SKM-1 treated with dmso at 0.1 percent for 144 hours (cell line): ENCODE measurements at regions not wholly inside any gene's neighbourhood (a gene's known extent, or its start where the extent isn't known, plus 50 kb on each side); places are given as distances from the start of the nearest gene placed in this dataset.

ENCODE experiments used
- DNase-seq: peaks from one replicate; lab custom pipeline; 2025; ENCODE audit not compliant: unreplicated experiment; lab: John Stamatoyannopoulos, UW

DNA sequence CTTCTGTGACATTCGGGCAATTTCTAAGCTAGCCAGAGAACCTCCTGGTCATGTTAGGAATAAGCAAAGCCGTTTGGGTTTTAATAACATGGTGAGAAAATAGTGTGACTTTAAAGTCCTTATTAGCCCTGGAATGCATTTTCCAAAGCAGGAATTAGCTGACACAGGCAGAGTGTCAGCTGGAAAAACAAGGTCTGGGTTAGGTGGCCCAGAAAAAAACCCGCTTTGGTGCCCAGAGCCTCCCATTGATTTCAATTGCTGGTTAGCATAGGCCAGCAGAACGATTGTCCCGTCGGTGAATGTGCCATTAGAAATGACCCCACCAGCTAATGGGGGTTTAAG is 62.1 kb upstream of the CPEB4 start:
- no peak for DNase-seq

- DNase-seq: no peak
These were observed 61.5 kb upstream of the CPEB4 start for GRCh38 chr5:173826428-173827350.

- DNase-seq: no peak
These were observed 59.2 kb upstream of the CPEB4 start for GRCh38 chr5:173828952-173829351.

DNA sequence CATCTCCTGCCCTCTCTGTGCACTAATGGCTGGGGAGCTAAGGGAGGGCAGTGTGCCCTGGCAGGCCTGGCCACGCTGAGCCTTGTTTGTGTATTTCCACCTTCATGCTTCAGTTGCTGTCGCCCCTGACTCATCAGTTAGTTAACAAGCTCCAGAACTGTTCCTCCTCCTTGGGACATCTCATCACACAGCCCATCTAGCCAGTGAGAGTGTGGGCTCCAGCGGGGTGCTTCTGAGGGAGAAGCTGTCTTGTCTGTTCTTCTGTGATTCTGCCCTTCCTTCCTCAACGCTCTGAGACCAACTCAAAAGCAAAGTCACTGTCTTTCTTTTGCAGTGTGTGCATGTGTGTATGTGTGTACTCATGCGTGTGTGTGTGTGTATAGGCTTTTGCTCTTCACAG is 58.3 kb upstream of the CPEB4 start:
- DNase-seq: peak; percentile 20

DNA sequence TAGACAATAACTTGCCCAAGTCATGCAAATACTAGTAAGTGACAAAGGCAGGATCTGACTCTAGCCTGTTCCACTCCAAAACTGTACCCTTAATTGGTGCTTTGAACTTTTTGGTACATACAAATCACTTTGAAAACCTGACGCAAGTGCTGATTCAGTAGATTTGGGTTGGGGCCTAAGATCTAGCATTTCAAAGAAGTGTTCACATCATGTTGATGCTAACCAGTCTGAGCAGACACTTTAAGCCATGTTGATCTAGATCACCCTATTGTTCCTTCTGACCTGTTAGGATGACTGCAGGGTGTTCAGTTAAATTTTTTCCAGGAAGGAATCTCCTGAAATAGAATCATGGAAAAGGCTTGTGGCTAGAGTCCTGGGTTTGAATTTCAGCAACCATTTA is 57.7 kb upstream of the CPEB4 start:
- no peak for DNase-seq

DNA sequence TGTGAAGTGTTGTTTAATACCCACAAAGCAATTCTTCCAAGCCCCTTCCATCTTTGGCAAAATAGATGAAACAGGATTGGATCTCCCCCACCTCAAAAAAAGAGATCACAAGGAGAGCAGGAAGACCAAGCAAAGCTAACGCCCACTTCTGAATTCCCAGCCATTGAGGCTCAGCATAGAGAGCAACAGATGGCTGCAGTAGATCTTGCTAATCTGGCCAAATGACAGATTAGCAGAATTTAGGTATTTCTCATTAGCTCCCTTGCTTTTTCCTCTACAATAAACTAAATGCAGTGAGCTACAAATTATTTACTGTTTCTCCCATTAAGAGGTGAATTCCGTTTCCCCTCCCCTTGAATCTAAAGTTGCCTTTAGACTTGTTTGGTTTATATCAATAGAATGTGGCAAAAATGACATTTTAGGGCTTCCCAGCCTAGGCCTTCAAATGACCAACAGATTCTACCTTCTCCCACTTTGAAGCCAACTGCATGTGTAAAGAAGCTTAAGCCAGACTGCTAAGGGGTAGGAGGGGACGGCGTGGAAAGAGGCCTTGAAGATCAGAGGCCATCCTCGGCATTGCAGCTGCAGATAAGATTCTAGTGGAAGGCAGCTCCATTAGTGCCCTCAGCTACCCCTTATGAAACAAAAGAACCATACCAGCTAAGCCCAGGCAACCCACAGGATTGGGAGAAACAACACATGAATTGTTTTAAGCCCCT is 56.8 kb upstream of the CPEB4 start:
- DNase-seq: no peak

- DNase-seq: no peak
These were observed 55.8 kb upstream of the CPEB4 start for GRCh38 chr5:173832386-173832785.

DNA sequence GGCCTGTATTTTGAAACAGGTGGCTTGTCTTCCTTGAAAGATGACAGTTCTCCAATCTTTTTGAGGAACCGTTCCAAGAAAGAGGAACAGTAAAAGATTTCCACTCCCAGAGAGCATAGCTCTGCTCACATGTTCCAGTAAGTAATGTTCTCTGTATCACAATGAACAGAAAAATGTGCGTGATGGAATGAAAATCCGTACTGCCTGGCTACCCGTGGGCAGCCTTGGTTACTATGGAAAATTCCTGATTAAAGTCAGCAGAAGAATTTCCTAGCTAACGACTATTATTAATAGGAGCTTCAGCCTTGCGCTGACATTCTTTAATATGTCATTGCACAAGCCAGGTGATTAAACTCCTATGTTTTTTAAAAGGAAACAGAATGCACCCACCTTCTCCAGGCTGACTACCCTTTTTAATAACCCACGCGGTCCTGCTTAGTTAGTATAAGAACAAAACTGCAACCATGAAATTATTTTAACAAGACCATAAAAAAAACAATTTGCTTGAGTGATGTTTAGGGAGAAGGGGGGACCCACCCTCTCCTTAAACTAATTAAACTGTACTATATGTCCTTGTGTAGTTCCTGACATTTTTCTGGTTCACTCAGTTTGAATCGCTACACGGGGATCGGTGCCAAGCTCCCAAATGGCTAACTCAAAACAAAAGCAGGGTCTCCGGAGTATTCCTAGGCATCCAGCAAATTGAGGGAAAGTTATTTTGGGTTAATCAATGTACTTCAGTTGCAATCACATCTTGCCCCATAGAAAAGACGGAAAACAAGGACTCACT is 54.8 kb upstream of the CPEB4 start:
- peak; percentile 38 for DNase-seq

GRCh38 chr5:173834071-173834771 is 53.9 kb upstream of the CPEB4 start:
- DNase-seq: no peak

- peak; percentile 49 for DNase-seq
These were observed 53.0 kb upstream of the CPEB4 start for GRCh38 chr5:173835131-173835530.

DNA sequence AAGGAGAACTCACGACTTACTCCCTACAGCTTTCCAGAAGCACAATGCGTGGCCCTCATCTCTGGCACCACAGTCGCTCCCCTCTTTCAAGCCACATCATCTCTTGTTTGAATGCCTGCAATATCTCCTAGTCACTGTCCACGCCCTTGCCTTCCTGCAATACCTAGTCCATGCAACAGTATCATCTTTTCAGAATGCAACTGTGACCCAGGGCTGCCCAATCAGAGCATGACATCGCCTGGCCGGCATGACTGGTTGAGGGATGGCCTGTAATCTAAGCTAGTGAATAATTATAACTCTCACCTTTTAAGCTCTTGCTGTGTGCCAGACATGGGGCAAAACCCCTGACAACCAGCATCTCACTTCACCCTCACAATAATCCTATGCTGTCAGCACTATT is 52.5 kb upstream of the CPEB4 start:
- no peak for DNase-seq

GRCh38 chr5:173837654-173838053 is 50.5 kb upstream of the CPEB4 start:
- no peak for DNase-seq
